Suprapubic skin (tissue), 4 donors: ENCODE measurements at regions not wholly inside any gene's neighbourhood (a gene's known extent, or its start where the extent isn't known, plus 50 kb on each side); places are given as distances from the start of the nearest gene placed in this dataset.

Source experiments
- CTCF ChIP-seq, 2 donors: fragments of 200-600 bp in 1 of 2; fragments of 450-650 bp in 1 of 2; sonication (generic) in 1 of 2; IDR thresholded peaks; one replicate each; pipeline ENCODE4 v1.5.1; 2016 to 2019; ENCODE audit warnings: antibody characterized with exemption in 2 of 2, mild to moderate bottlenecking in 1 of 2, moderate library complexity in 1 of 2
- POLR2A ChIP-seq, 2 donors: fragments of 450-650 bp; IDR thresholded peaks; one replicate each; pipeline ENCODE4 v1.6.1; 2017; ENCODE audit warnings: antibody characterized with exemption in 2 of 2, mild to moderate bottlenecking in 2 of 2, moderate library complexity in 2 of 2
- POLR2AphosphoS5 ChIP-seq, 3 donors: sonication (generic); formaldehyde crosslinking; IDR thresholded peaks; one replicate each; pipeline ENCODE4 v1.6.1; 2017; ENCODE audit warnings: antibody characterized with exemption in 3 of 3

- TF ChIP-seq CTCF (IDR thresholded peaks at IDR 0.05), result no peak
- TF ChIP-seq POLR2A (IDR thresholded peaks at IDR 0.05), result no peak
- no peak for TF ChIP-seq POLR2AphosphoS5 (IDR thresholded peaks at IDR 0.05)
Measured at GRCh38 chr1:80023358-80023757, 1016.8 kb upstream of the ADGRL4 start.
